Peyer's patch (tissue), 4 donors: ENCODE measurements at regions not wholly inside any gene's neighbourhood (a gene's known extent, or its start where the extent isn't known, plus 50 kb on each side); places are given as distances from the start of the nearest gene placed in this dataset.

Experiments
- CTCF ChIP-seq, 6 experiments: fragments of 450-650 bp in 4 of 6; fragments of 200-600 bp in 2 of 6; sonication (generic) in 1 of 6; IDR thresholded peaks; one replicate each; pipeline ENCODE4 v1.5.1; 2017 to 2019; ENCODE audit warnings: antibody characterized with exemption in 6 of 6, mild to moderate bottlenecking in 3 of 6, moderate library complexity in 1 of 6
- POLR2A ChIP-seq, 2 donors: fragments of 450-650 bp; IDR thresholded peaks; one replicate each; pipeline ENCODE4 v1.5.1; 2017; ENCODE audit warnings: antibody characterized with exemption in 2 of 2, mild to moderate bottlenecking in 2 of 2, moderate library complexity in 2 of 2

DNA sequence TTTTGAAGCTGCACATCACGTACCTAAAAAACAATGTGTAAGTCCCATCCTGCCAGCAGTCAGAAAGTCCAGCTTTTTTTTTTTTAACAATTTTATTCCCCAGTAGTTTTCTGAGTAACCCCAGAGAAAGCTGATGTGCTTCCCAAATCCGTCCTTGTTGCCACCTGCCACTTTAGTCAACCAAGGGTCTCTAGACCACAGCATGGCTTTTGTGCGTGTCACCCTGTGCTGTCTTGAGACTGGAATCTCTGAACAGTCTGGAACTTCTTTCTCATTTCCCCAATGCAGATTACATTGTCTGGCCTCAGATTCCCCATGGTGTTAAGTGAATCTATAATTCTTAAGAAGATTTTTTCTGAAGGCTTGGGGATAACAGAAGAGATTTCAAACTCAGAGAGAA is 289.2 kb upstream of the KLF12 start:
- TF ChIP-seq POLR2A (IDR thresholded peaks at IDR 0.05) (no peak), CTCF (IDR thresholded peaks at IDR 0.05) (no peak)
